ENCODE measurements at regions not wholly inside any gene's neighbourhood (a gene's known extent, or its start where the extent isn't known, plus 50 kb on each side); places are given as distances from the start of the nearest gene placed in this dataset.

- no peak overlapping the region for H2AFZ ChIP-seq (ENCODE audit: insufficient read depth, low read depth, low read length, poor library complexity, severe bottlenecking)
- H3K4me3 ChIP-seq (ENCODE audit: control extremely low read depth in 1 of 5, extremely low read depth in 1 of 5, insufficient read depth in 1 of 5, low read depth in 2 of 5, low read length in 4 of 5), result no peak overlapping the region
- H3K4me1 ChIP-seq (ENCODE audit: control insufficient read depth in 2 of 2, insufficient read depth in 2 of 2, low read length in 2 of 2), result no peaks in the 10 kb centered on the region
- no peak overlapping the region for H3K27ac ChIP-seq (ENCODE audit: low read length in 2 of 2)
- intact Hi-C loops (cut with micrococcal nuclease), result no loop called here
- CTCF ChIA-PET, result no interaction called here
- POLR2A ChIA-PET, result no interaction called here
- H3K9ac ChIP-seq (ENCODE audit: low read length), result no peak overlapping the region
- no peaks in the 10 kb centered on the region for H4K20me1 ChIP-seq (ENCODE audit: control insufficient read depth, insufficient read depth, low read length, poor library complexity, severe bottlenecking)
- TF ChIP-seq CTCF (IDR thresholded peaks at IDR 0.05) (no peak), EZH2 (IDR thresholded peaks at IDR 0.05; ENCODE audit: borderline replicate concordance, insufficient read depth, low read depth, low read length, poor library complexity, severe bottlenecking) (no peak)
- no peak overlapping the region for H3K4me3 Mint-ChIP-seq
- no peak overlapping the region for H3K4me2 ChIP-seq (replicated peaks; ENCODE audit: low read depth, low read length, poor library complexity, severe bottlenecking)
- no peaks in the 10 kb centered on the region for H3K27me3 Mint-ChIP-seq
- H3K4me1 Mint-ChIP-seq, result no peaks in the 10 kb centered on the region
- no peaks in the 10 kb centered on the region for H3K9me3 ChIP-seq (ENCODE audit: control extremely low read depth in 1 of 3, control insufficient read depth in 2 of 3, insufficient read depth in 1 of 3, low read length in 2 of 3)
- H3K79me2 ChIP-seq (ENCODE audit: control insufficient read depth, insufficient read depth, low read length), result no peaks in the 10 kb centered on the region
- H3K36me3 ChIP-seq (replicated peaks in 1 of 2; ENCODE audit: control extremely low read depth in 1 of 2, control insufficient read depth in 1 of 2, extremely low read depth in 1 of 2, insufficient read depth in 2 of 2, low read length in 1 of 2), result no peaks in the 10 kb centered on the region
- DNase-seq (no peak), ATAC-seq (ENCODE audit: low read depth) (no peak)
- no peaks in the 10 kb centered on the region for H3K27me3 ChIP-seq (replicated peaks in 1 of 4; ENCODE audit: control extremely low read depth in 1 of 4, control insufficient read depth in 3 of 4, insufficient read depth in 4 of 4, low read length in 3 of 4)
- H3K9me3 Mint-ChIP-seq (ENCODE audit: insufficient read depth), result no peaks in the 10 kb centered on the region
- WGBS (ENCODE audit: insufficient coverage), result no CpG with 5 or more reads among the region's 6 CpGs
- no peak overlapping the region for H3K27ac Mint-ChIP-seq
Measured at GRCh38 chr10:53700278-53700677, 927.7 kb upstream of the MBL2 start.

- ChIA-PET POLR2A (no interaction called here), CTCF (no interaction called here)
- intact Hi-C loops (cut with micrococcal nuclease), result no loop called here
Measured at GRCh38 chr10:53699684-53700083, 927.1 kb upstream of the MBL2 start.

More at GRCh38 chr10:53699684-53700083, 927.1 kb upstream of the MBL2 start:
- H3K4me3 ChIP-seq (ENCODE audit: control extremely low read depth in 1 of 5, extremely low read depth in 1 of 5, insufficient read depth in 1 of 5, low read depth in 2 of 5, low read length in 4 of 5), result no peak overlapping the region
- Mint-ChIP-seq H3K27ac (no peak overlapping the region), H3K4me3 (no peak overlapping the region), H3K9me3 (ENCODE audit: insufficient read depth) (no peaks in the 10 kb centered on the region), H3K4me1 (no peaks in the 10 kb centered on the region), H3K27me3 (no peaks in the 10 kb centered on the region)
- H3K4me1 ChIP-seq (ENCODE audit: control insufficient read depth in 2 of 2, insufficient read depth in 2 of 2, low read length in 2 of 2), result no peaks in the 10 kb centered on the region
- no peak overlapping the region for H3K4me2 ChIP-seq (replicated peaks; ENCODE audit: low read depth, low read length, poor library complexity, severe bottlenecking)
- WGBS (ENCODE audit: insufficient coverage), result no CpG with 5 or more reads among the region's 3 CpGs
- no peaks in the 10 kb centered on the region for H3K9me3 ChIP-seq (ENCODE audit: control extremely low read depth in 1 of 3, control insufficient read depth in 2 of 3, insufficient read depth in 1 of 3, low read length in 2 of 3)
- no peak overlapping the region for H3K9ac ChIP-seq (ENCODE audit: low read length)
- no peaks in the 10 kb centered on the region for H3K27me3 ChIP-seq (replicated peaks in 1 of 4; ENCODE audit: control extremely low read depth in 1 of 4, control insufficient read depth in 3 of 4, insufficient read depth in 4 of 4, low read length in 3 of 4)
- no peak overlapping the region for H3K27ac ChIP-seq (ENCODE audit: low read length in 2 of 2)
- H2AFZ ChIP-seq (ENCODE audit: insufficient read depth, low read depth, low read length, poor library complexity, severe bottlenecking), result no peak overlapping the region
- H3K79me2 ChIP-seq (ENCODE audit: control insufficient read depth, insufficient read depth, low read length), result no peaks in the 10 kb centered on the region
- H3K36me3 ChIP-seq (replicated peaks in 1 of 2; ENCODE audit: control extremely low read depth in 1 of 2, control insufficient read depth in 1 of 2, extremely low read depth in 1 of 2, insufficient read depth in 2 of 2, low read length in 1 of 2), result no peaks in the 10 kb centered on the region
- no peaks in the 10 kb centered on the region for H4K20me1 ChIP-seq (ENCODE audit: control insufficient read depth, insufficient read depth, low read length, poor library complexity, severe bottlenecking)
- ATAC-seq (ENCODE audit: low read depth) (no peak), DNase-seq (no peak)
- TF ChIP-seq EZH2 (IDR thresholded peaks at IDR 0.05; ENCODE audit: borderline replicate concordance, insufficient read depth, low read depth, low read length, poor library complexity, severe bottlenecking) (no peak), CTCF (IDR thresholded peaks at IDR 0.05) (no peak)

All from B cell (primary cell).